ENCODE measurements at regions not wholly inside any gene's neighbourhood (a gene's known extent, or its start where the extent isn't known, plus 50 kb on each side); places are given as distances from the start of the nearest gene placed in this dataset.
A peak's percentile ranks its signal among the peaks of the same experiment; 100 is the strongest.
"Not testable (repeated sequence)": the region's sequence is repeated elsewhere in the genome, so short reads cannot be mapped to it uniquely, and the experiment has no call there.

GRCh38 chr2:133886735-133887675, 318.7 kb upstream of the NCKAP5 start:
- peak; percentile 70 for DNase-seq

GRCh38 chr2:133887676-133888040, 319.4 kb upstream of the NCKAP5 start:
- DNase-seq = no peak

- DNase-seq = no peak
Measured at GRCh38 chr2:133888107-133888506, 319.8 kb upstream of the NCKAP5 start.

GRCh38 chr2:133888621-133889219, 320.5 kb upstream of the NCKAP5 start:
- DNase-seq = no peak

- no peak for DNase-seq
Measured at GRCh38 chr2:133892352-133892913, 324.2 kb upstream of the NCKAP5 start.

GRCh38 chr2:133894429-133894828, 326.2 kb upstream of the NCKAP5 start:
- no peak for DNase-seq

- DNase-seq = not testable (repeated sequence)
Measured at GRCh38 chr2:133897838-133898237, 329.6 kb upstream of the NCKAP5 start.

GRCh38 chr2:133900909-133901308, 332.6 kb upstream of the NCKAP5 start:
- DNase-seq = no peak

- DNase-seq = no peak
Measured at GRCh38 chr2:133906396-133906795, 338.1 kb upstream of the NCKAP5 start.

- DNase-seq = no peak
Measured at GRCh38 chr2:133906926-133907325, 338.7 kb upstream of the NCKAP5 start.

- DNase-seq = no peak
Measured at GRCh38 chr2:133908171-133908570, 339.9 kb upstream of the NCKAP5 start.

GRCh38 chr2:133918141-133918540, 335.7 kb upstream of the MGAT5 start:
- DNase-seq = no peak

GRCh38 chr2:133919285-133919684, 334.6 kb upstream of the MGAT5 start:
- no peak for DNase-seq

GRCh38 chr2:133927894-133928293, 326.0 kb upstream of the MGAT5 start:
- DNase-seq = no peak

GRCh38 chr2:133936096-133936495, 317.8 kb upstream of the MGAT5 start:
- no peak for DNase-seq

GRCh38 chr2:133936601-133937000, 317.3 kb upstream of the MGAT5 start:
- no peak for DNase-seq

GRCh38 chr2:133937669-133938068, 316.2 kb upstream of the MGAT5 start:
- DNase-seq = no peak

GRCh38 chr2:133940134-133940533, 313.7 kb upstream of the MGAT5 start:
- DNase-seq = no peak

GRCh38 chr2:133941666-133942065, 312.2 kb upstream of the MGAT5 start:
- no peak for DNase-seq

GRCh38 chr2:133942398-133942797, 311.5 kb upstream of the MGAT5 start:
- DNase-seq = no peak

- no peak for DNase-seq
Measured at GRCh38 chr2:133943108-133943507, 310.8 kb upstream of the MGAT5 start.

- DNase-seq = no peak
Measured at GRCh38 chr2:133945089-133945488, 308.8 kb upstream of the MGAT5 start.

GRCh38 chr2:133947057-133947456, 306.8 kb upstream of the MGAT5 start:
- DNase-seq = no peak
